WERI-Rb-1 (cell line): ENCODE measurements at regions not wholly inside any gene's neighbourhood (a gene's known extent, or its start where the extent isn't known, plus 50 kb on each side); places are given as distances from the start of the nearest gene placed in this dataset.

Source experiments
- DNase-seq: peaks from one replicate; pipeline ENCODE4 v3.0.0-alpha.2; 2020
- H3K27ac ChIP-seq: fragments of 250-450 bp; sonication (Bioruptor Pico); 2 replicates; pipeline ENCODE4 v1.5.1; 2020; ENCODE audit warnings: mild to moderate bottlenecking, moderate library complexity
- H3K27me3 ChIP-seq: fragments of 250-450 bp; sonication (Bioruptor Pico); 2 replicates; pipeline ENCODE4 v1.5.1; 2021; ENCODE audit warnings: mild to moderate bottlenecking, low read depth, moderate library complexity; ENCODE audit not compliant: insufficient read depth, severe bottlenecking
- H3K36me3 ChIP-seq: fragments of 250-450 bp; sonication (Bioruptor Pico); 2 replicates; pipeline ENCODE4 v1.5.1; 2020; ENCODE audit warnings: mild to moderate bottlenecking, moderate library complexity
- H3K4me3 ChIP-seq: 2 replicates; pipeline ENCODE4 v1.5.1; 2011; ENCODE audit warnings: low read depth, mild to moderate bottlenecking, control low read depth, low read length
- H3K9me3 ChIP-seq: fragments of 250-450 bp; sonication (Bioruptor Pico); 2 replicates; pipeline ENCODE4 v1.5.1; 2021; ENCODE audit warnings: mild to moderate bottlenecking, moderate library complexity; ENCODE audit not compliant: severe bottlenecking
- CTCF ChIP-seq: IDR thresholded peaks from 2 replicates; pipeline ENCODE4 v1.5.1; 2011; ENCODE audit warnings: low read depth, mild to moderate bottlenecking, control low read depth, inconsistent platforms, low read length

DNA sequence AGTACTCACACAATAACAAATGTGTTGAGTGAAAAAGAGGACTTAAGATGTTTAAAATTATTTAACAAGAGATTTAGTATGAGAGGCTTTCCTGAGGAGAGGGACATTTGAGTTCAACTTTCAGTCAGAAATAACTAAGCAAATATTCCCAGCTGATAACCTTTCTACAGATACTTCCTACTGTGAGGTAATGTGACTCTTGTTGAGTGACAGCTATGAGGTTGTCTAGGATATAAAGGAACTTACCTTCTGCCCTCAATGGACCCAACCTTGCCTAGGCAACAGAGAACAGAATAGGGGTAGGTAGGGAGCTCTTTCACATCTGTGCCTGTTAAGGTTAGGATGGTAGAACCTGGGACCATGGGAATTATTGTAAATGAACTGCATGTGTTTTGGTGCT is 54.7 kb downstream of the GLUD2 start:
- no peak overlapping the region for H3K4me3 ChIP-seq
- TF ChIP-seq CTCF = no peak
- DNase-seq = no peak
- H3K36me3 ChIP-seq = no peaks in the 10 kb centered on the region
- H3K27ac ChIP-seq = no peak overlapping the region
- H3K27me3 ChIP-seq = peaks cover 10% of the 10 kb centered on the region
- no peaks in the 10 kb centered on the region for H3K9me3 ChIP-seq

GRCh38 chrX:121103381-121103780 is 56.0 kb downstream of the GLUD2 start:
- peaks cover 7% of the 10 kb centered on the region for H3K27me3 ChIP-seq
- H3K9me3 ChIP-seq = no peaks in the 10 kb centered on the region
- H3K4me3 ChIP-seq = no peak overlapping the region
- no peak for DNase-seq
- no peaks in the 10 kb centered on the region for H3K36me3 ChIP-seq
- H3K27ac ChIP-seq = no peak overlapping the region
- TF ChIP-seq CTCF = no peak

- no peak overlapping the region for H3K27ac ChIP-seq
- DNase-seq = no peak
- TF ChIP-seq CTCF = no peak
- no peaks in the 10 kb centered on the region for H3K9me3 ChIP-seq
- no peak overlapping the region for H3K4me3 ChIP-seq
- H3K36me3 ChIP-seq = no peaks in the 10 kb centered on the region
- no peaks in the 10 kb centered on the region for H3K27me3 ChIP-seq
Observed at GRCh38 chrX:121106484-121107235, 59.2 kb downstream of the GLUD2 start.

DNA sequence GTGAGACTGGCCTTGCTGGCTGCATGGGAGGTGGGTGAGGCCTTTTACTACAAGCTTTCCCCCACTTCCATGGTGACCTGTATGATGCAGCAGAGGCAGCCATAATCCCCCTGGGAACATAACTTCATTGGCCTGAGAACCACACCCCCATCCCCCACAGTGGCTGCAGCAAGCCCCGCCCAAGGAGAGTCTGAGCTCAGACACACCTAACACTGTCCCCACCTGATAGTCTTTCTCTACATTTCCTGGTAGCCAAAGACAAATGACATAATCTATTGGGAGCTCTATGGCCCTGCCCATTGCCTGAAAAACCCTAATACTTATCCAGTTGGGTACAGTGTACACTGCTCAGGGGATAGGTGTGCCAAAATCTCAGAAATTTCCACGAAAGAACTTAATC is 62.6 kb downstream of the GLUD2 start:
- Histone ChIP-seq H3K4me3 (no peak overlapping the region), H3K36me3 (no peaks in the 10 kb centered on the region), H3K27ac (no peak overlapping the region), H3K9me3 (no peaks in the 10 kb centered on the region), H3K27me3 (peaks cover 16% of the 10 kb centered on the region)
- no peak for TF ChIP-seq CTCF
- no peak for DNase-seq

DNA sequence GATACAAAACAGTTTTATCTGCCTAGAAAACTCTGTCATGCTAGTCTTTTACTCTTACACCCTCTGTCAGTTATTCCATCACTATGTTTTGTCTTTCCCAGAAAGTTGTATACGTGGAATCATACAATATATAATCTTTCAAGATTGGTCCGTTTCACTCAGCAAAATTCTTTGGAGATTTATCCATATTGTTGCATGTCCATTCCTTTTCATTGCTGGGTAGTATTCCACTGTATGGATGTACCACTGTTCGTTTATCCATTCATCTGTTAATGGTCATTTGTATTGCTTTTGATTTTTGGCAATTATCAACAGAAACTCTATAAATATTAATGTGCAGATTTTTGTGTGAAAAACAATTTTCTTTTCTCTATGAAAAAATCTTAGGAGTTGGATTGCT is 63.1 kb downstream of the GLUD2 start:
- no peak overlapping the region for H3K4me3 ChIP-seq
- peaks cover 21% of the 10 kb centered on the region for H3K27me3 ChIP-seq
- no peak for DNase-seq
- no peaks in the 10 kb centered on the region for H3K9me3 ChIP-seq
- TF ChIP-seq CTCF = no peak
- H3K27ac ChIP-seq = no peak overlapping the region
- H3K36me3 ChIP-seq = no peaks in the 10 kb centered on the region

- H3K27me3 ChIP-seq = peaks cover 30% of the 10 kb centered on the region
- H3K9me3 ChIP-seq = no peaks in the 10 kb centered on the region
- H3K4me3 ChIP-seq = no peak overlapping the region
- H3K27ac ChIP-seq = no peak overlapping the region
- DNase-seq = no peak
- no peak for TF ChIP-seq CTCF
- no peaks in the 10 kb centered on the region for H3K36me3 ChIP-seq
Observed at GRCh38 chrX:121114691-121115090, 67.3 kb downstream of the GLUD2 start.
